Mesenteric fat pad (tissue), 1 donor: ENCODE measurements at regions not wholly inside any gene's neighbourhood (a gene's known extent, or its start where the extent isn't known, plus 50 kb on each side); places are given as distances from the start of the nearest gene placed in this dataset.

Experiments
- DNase-seq: peaks from one replicate; pipeline ENCODE4 v3.0.0-alpha.2; 2020; ENCODE audit warnings: low spot score
- donor health status: DM: yes; HTN: yes; CAD: no.

DNA sequence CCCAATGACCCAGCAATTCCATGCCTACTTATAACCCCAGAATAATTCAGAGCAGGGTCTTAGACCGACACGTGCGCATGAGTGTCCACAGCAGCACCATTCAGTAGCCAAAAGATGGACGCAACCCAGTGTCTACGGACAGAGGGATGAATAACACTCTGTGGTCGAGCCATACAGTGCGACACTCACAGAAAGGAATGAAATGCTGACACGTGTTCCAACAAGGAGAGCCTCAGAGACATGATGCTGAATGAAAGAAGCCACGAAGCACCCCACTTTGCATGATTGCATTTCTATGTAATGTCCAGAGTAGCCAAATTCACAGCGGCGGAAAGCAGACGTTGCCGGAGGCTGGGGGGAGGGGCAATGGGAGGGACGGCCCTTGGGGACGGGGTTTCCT, 134.4 kb downstream of the CTTN start:
- DNase-seq, result no peak

DNA sequence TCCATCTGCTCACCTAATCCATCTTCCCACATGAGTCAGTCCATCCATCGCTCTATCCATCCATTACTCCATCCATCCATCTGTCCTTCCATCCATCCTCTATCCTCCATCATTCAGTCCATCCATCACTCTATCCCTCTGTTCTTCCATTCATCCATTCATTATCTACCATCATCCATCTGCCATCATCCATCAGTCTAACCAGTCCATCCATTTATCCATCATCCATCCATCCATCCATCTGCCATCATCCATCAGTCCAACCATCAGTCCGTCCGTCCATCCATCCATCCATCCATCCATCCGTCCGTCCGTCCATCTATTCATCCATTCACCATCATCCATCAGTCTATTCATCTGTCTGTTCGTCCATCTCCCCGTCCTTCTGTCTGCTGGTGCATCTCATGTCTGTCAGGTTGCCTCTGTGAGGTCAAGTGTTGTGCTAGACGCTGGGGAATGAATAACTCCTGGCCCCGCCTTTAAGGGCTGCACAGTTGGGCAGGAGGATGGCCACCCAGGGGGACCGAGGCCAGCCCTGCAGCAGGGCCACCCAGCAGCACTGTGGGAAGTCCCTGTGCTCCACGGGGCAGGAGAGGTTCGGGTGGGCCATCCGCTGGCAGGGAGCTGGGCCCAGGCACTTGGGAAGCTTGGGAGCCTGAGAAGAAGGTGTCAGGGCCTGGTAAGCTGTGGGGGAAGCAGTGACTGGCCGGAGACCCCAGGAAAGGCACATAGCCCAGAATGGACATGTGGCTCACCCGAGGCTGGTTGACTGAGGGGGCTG, 137.1 kb downstream of the CTTN start:
- no peak for DNase-seq

DNA sequence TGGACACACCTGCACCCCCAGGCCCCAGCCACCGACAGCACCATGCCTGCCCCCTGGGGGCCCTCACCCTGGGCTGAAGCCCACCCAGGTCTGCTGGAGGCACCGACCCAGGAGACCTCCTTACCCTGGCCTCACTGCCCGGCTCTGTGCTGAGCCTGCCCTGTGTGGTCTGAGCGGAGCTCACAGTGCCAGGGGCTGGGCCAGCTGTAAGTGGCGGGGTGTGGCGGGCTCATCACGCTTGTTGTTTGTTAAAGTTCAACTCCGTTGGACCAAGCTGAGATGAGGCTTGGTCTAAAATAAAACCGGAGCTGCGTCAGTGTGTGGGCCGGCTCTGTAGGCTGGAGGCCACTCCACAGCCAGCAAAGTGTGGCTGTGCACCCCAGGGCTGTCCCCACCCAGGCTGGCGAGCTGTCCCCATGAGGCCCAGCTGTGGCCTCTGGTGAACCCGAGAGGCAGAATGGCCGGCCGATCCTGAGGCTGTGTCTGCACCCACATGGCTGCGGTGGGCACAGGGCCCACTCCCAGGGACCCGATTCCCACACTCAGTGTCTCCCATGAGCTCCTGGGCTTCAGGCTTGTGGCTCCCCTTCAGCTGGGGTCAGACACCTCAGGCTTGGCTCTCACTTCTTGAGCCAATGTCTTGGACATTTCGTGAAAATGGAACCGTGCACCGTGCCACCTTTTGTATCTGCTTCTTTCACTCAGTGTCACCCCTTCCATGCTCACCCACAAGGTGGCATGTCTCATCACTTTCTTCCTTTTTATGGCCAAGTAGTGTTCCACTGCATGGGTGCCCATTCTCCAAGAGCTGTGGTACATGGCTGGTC, 137.9 kb downstream of the CTTN start:
- no peak for DNase-seq

DNA sequence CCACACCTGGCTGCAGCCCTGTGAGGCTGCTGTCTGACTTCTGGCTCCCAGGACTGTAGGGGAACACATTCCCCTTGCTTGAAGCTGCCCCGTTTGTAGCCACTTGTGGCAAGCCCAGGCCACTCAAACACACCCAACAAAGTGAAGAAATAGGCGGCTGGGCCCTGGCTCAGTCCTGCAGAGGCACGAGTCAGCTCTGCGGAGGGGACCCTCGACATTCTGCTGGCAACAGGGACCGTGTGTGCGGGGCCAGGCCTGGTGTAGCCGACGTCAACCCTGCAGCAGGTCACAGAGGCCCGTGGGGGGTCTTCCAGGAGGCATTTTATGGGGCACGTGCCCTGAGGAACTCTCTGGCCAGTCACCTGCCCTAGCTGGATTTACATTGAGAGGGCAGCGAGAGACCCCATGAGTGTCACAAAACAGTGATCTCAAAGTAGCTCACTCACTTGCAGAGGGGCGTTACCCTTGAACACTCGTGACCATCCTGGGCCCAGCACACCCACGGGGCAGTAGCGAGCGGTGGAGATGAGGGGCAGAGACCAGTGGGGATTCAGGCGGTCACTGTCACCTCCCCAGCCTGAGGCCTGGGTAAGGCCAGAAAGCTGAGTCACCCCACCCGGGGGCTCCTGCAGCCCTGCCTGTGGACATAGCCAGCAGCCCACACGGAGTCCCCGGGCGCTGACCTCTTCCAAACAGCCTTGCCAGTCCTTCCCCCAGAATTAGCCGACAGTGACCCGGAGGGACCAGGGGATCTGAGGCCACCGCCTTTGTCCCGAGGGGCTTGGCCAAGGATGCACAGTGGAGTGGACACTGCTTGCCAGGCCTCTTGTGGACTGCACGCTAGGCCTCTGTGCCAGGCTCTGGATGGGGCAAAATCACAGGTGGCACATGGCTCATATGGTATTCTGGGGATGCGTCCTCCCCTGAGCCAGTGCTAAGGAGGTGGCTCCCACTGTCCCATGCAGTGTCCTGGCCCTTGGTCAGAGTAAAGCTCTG, 139.5 kb downstream of the CTTN start:
- no peak for DNase-seq

DNA sequence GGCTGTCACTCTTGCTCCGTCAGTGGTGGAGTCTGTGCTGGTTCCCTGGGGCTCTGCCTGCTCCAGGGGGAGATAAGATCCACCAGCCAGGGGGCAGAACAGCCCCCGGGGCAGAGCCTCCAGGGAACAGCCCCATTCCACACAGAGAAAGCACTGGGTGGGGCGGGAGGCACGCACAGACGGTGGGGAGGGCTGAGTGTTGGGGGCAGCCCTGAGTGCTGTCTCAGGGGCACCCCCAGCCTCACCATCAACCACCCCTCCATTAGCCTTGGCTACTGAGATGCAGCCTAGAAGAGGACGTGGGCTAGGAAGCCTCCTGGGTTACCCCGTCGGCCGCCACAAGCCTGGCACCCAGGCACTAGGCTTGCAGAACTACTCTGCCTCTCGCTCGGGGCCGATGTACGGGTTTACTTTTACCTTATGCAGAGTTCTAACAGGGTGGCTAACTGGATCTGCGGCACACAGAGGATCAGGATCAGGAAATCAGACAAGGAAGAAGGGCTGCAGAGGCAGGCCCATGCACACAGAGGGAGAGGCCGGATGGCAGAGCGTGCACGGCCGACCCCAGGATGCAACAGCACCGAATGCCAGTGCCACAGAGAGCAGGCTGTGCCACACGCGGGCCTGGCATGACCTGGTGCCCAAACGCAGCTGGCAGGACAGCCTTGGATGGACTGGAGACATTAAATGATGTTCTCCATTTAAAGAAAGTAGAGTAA, 140.5 kb downstream of the CTTN start:
- no peak for DNase-seq

DNA sequence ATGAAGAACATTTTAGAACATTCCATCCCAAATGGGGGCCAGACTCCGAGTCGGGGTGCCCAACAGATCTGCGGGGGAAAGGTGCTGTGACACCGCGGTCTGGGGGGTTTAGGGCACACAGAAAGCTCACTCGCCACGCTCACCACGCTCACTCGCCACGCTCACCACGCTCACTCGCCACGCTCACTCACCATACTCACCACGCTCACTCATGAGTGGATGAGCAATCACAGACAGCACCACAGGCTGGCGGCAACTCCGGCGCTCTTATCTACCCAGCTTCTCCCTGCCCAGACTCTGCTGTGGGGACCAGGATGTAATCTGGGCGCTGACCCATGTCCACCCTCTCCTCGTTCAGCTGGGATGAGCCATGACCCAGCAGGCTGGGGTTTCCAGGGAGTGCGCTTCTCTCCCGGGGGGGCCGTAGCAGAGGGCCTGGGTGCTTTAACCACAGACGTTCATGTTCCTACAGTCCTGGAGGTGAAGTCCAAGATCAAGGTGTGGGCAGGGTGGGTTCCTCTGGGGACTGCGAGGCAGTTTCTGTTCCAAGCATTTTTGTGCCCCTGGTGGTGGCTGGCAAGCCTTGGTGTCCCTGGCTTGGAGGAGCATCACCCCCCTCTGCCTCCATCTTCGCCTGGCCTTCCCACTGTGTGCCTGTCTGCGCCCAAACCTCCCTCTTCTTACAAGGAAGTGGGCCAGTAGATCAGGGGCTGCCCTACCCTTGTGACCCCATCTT, 141.2 kb downstream of the CTTN start:
- no peak for DNase-seq

DNA sequence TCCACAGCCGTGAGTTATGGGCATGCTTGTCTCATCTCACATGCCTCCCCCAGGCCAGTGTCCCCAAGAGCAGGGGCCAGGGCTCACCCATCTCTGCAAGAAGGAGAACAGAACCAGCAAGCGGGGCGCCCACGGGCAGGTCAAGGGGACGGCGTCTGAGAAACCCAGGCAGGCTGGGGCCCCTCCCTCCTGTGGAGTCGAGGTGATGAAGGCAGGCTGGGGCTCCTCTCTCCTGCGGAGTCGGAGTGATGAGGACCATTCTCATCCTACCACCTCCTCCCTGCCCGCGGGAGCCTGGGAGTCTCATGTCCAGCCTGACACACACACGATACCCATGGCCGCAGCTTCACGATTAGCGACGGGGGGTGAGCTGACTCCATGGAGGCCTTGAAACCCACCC, 141.9 kb downstream of the CTTN start:
- no peak for DNase-seq

DNA sequence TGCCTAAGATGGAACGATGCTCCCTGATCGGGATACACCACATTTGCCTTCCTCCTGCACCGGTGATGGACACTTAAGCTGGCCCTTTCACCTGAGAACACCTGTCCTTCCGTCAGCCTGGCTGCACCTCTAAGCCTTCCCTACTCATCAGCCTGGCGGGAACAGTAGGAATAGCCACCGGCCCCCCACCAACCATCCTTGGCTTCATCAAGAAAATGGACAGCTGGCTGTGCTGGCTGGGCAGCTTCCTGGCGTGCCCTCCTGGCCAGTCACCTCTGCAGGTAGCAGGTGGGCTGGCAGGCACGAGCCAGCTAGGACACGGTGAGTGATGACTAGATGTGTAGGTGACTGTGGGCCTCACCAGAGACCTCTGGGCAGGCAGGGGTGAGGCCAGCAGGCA, 142.8 kb downstream of the CTTN start:
- DNase-seq, result no peak

DNA sequence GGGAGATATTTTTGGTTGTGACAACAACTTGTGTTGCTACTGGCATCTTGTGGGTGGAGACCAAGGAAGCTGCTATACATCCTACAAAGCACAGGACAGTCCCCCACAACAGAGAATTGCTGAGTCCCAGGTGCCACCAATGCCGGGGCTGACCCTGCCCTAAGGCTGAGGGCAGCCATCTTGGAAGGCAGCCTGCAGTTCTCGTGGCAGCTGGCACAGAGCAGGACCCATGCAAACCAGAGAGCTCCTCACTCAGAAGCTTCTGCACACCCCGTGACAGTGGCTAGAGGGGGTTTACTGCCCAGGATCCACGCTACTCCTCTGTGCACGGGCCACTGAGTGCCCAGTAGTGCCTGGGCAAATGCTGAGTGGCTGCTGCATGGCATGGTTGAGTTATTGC, 143.4 kb downstream of the CTTN start:
- DNase-seq, result no peak

DNA sequence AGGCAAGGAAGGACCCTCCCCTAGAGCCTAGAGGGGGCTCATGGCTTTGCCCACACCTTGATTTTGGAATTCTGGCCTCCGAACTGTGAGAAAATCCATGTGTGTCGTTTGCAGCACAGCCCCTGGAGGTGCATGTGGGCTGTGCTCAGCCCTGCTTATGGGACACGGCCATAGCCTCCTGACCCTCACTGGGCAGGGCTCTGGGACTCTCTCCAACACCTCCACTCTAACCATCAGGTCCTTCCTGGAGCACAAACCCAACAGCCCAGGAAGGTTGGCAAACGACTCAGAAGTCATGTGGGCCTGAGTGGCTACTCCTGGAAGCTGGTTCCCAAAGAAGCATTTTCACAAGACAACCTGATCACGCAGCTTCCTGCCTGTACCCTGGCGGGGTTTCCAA, 144.1 kb downstream of the CTTN start:
- no peak for DNase-seq

DNA sequence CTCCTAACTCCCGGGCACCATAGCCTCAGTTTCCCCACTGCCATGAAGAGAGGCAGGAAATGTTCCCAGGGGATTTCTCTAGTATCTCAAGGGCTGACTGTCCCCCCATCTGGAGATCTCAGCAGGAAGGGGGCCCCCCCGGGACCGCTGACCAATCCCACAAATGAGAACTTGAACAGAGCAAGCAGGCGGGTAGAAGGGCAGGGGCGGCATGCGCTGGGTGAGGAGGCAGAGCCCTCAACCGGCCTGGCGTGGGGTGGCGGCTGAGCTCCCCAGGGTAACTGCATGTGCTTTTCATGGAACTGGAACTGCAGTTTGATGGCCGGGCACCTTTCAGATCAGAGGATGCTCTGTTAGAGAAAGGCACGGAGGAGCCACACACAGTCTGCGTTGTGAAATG, 144.5 kb downstream of the CTTN start:
- DNase-seq, result no peak

DNA sequence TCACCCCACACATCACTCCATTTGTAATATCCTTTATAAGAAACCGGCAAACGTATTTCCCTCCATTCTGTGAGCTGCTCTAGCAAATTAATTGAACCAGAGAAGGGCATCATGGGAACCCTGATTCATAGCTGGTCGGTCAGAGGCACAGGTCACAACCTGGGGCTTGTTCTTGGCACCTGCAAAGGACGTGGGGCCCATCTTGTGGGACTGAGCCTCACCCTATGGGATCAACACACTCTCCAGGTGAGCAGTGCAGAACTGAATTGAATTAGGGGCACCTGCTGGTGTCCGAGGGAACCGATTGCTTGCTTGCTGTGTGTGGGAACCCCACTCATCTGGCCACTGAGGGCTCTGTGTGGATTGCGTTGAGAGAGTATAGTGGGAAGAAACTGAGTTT, 145.3 kb downstream of the CTTN start:
- DNase-seq, result no peak

DNA sequence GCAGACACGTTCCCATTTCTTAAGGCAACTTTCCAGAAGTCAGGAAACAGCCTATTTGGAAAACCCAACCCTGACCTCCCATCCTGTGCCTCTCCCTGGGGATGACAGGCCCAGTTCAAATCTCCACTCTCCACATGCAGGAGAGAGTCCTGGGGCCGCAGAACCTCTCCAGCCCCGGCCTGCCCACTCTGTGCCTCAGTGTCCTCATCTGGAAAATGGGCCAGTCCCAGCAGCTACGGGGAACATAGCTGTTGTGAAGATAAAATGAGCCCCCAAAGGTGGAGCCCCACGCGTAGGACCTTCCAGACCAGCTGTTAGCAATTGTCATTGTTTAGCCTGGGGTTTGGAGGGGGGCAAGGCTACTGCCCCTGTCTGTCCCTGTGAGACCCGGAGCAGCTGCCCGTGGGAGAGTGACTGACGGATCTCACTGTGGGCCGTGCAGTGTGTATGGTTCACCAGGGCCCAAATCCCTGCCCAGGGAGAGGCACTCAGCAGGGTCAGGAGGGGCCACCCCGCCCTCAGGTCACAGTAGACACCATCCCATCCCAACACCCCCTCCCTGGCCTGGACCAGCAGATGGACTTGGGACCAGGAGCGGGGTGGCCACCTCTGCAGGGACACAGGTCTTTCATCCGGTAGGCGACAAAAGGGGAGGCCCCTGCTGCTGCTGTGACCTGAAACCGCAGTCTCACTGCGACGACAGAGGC, 145.9 kb downstream of the CTTN start:
- DNase-seq, result no peak

DNA sequence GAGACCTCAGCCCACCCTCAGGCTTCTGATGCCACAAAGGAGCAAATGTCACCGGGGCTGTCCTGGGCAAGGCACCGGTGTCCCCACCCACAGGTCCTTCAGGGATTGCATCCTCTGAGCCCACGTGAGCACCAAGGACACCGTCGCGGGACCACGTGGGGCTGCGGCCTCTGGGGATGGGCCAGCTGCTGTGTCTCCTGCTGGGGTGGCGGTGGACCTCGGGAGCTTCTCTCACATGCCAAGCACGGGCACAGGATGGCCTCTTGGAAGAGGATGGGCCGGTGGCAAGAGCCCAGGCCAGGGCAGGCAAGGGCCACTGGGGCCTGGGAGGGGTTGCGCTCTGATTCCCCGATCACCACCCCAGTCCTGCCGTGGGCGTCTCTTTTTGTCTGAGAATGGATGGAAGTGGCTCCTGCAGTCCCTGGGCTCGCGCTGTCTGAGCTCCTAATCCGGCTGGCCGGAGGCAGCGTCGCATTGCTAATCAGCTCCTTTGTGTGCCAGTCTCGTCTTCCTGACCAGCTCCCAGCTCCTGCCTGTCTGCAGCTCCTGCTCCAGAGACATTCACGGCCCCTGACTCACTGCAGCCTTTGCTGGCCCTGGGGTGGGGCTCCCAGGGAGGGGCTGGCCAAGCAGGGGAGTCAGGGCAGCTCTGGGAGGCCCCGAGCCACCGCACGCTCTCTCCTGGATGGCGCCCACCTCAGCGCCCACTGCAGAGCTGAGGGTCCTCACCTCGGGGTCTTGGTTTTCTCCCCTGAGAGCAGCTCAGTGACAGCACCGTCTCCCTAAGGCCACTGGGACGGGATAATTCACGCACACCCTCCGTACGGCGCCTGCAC, 146.7 kb downstream of the CTTN start:
- no peak for DNase-seq

DNA sequence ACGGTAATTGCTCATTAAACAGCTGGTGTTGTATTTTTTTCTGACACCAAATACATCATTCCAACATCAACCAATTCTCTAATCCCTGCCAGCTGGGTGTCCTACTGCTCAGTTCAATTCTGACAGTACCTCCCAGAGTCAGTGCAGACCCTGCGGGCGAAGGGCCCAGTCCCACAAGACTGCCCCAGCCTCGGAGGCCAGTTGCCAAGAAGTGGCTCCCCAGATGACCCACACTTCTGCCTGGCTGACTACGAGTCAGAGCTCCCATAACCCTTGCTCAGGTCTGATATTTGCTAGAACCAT, 147.2 kb downstream of the CTTN start:
- no peak for DNase-seq

DNA sequence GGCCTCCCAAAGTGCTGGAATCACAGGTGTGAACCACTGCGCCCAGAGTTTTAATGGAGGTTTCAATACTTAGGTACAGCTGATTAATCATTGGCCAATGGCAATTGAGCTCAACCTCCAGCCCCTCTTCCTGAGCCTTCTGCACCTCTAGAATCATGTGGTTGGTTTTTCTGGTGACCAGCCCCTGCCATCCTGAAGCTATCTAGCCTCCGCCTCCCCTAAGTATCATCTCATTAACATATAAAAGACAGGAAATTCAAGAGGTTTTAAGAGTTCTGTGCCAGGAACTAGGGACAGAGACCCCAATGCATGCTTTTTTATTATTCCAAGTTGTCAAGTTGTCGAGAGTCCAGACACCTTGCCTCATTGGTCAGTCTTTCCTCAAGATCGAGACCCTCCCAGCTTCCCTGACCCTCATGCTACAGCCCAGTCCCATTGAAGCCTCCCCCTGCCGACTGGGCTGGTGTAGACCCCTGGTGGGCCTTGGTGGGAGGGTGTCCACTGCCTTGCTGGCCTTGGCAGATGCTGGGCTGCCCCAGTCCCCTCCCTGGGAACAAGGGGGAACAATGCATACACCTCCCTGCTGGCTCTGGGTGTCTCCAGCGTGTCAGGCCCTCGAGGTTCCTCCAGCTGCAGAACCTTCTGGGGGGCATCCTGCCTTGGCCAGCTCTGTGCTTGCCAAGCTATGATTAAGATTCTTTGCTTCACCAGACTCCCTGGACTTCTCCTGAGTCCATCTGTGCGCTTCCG, 148.0 kb downstream of the CTTN start:
- DNase-seq, result no peak

DNA sequence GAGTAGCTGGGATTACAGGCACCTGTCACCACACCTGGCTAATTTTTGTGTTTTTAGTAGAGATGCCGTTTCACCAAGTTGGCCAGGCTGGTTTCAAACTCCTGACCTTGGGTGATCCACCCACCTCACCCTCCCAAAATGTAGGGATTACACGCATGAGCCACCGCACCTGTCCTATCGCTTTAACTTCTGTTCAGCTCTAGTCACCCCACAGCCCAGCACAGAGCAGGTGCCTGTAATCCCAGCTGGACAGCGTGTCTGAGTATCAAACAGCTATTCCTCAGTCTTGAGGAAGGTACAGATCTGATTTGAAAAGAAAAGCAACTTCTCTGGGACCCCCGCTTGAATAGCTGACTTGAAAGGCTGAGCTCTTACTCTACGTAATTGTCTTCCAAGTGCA, 149.1 kb downstream of the CTTN start:
- DNase-seq, result no peak
